GM12891 (cell line): ENCODE measurements at regions not wholly inside any gene's neighbourhood (a gene's known extent, or its start where the extent isn't known, plus 50 kb on each side); places are given as distances from the start of the nearest gene placed in this dataset.

ENCODE experiments used
- POLR2A ChIP-seq: IDR thresholded peaks from 2 replicates; pipeline ENCODE4 v1.6.1; 2011; ENCODE audit warnings: low read depth, low read length, control low read depth
- POLR2AphosphoS5 ChIP-seq: IDR thresholded peaks from 2 replicates; pipeline ENCODE4 v1.6.1; 2011; ENCODE audit warnings: low read depth, low read length, control low read depth

- TF ChIP-seq POLR2AphosphoS5: no peak
- no peak for TF ChIP-seq POLR2A
These were observed 691.7 kb upstream of the ADGRL2 start for GRCh38 chr1:81109038-81109437.
